ENCODE measurements at regions not wholly inside any gene's neighbourhood (a gene's known extent, or its start where the extent isn't known, plus 50 kb on each side); places are given as distances from the start of the nearest gene placed in this dataset.

GRCh38 chr1:5812295-5812694, 179.9 kb downstream of the NPHP4 start:
- ChIA-PET POLR2A (no interaction called here), RAD21 (ENCODE audit: unreplicated experiment) (no interaction called here), SMC1A (ENCODE audit: uncharacterized antibody, unreplicated experiment) (no interaction called here), CTCF (no interaction called here)
- in situ Hi-C loops (cut with MboI) = no loop called here
- no peak for FAIRE-seq
- no peak overlapping the region for H3K4me3 ChIP-seq
- 23% methylated on average over 2 of the region's 2 CpGs for WGBS (ENCODE audit: insufficient coverage, insufficient replicate concordance, low lambda C conversion rate, missing lambda C conversion rate)
- no peak overlapping the region for H3K9ac ChIP-seq (ENCODE audit: control insufficient read depth, insufficient read depth, low read length)
- H4K20me1 ChIP-seq (ENCODE audit: control insufficient read depth, insufficient read depth) = no peaks in the 10 kb centered on the region
- H3K4me2 ChIP-seq (ENCODE audit: control insufficient read depth, insufficient read depth) = no peak overlapping the region
- H3K9me3 ChIP-seq (replicated peaks; ENCODE audit: control insufficient read depth, insufficient read depth, low read length) = no peaks in the 10 kb centered on the region
- DNase-seq (ENCODE audit: low read depth, low spot score) = no peak
- no peaks in the 10 kb centered on the region for H3K79me2 ChIP-seq (ENCODE audit: control insufficient read depth, insufficient read depth, low read length)
- no peak overlapping the region for H3K27ac ChIP-seq (ENCODE audit: control insufficient read depth, insufficient read depth)
- intact Hi-C loops (cut with micrococcal nuclease; ENCODE audit: unreplicated experiment) = no loop called here
- H2AFZ ChIP-seq (ENCODE audit: control insufficient read depth, low read depth, low read length) = no peak overlapping the region
- TF ChIP-seq SP1 (IDR thresholded peaks at IDR 0.05; ENCODE audit: low read depth, low read length) (no peak), USF1 (IDR thresholded peaks at IDR 0.05; ENCODE audit: borderline replicate concordance, extremely low read length, insufficient read depth, low read depth, low read length) (no peak), CHD4 (IDR thresholded peaks at IDR 0.05) (no peak), ASH2L (IDR thresholded peaks at IDR 0.05; ENCODE audit: borderline replicate concordance, low read depth) (no peak), FOS (IDR thresholded peaks at IDR 0.05; ENCODE audit: borderline replicate concordance, extremely low read depth, insufficient read length) (no peak), RAD51 (IDR thresholded peaks at IDR 0.05) (no peak), HDGF (IDR thresholded peaks at IDR 0.05) (no peak), TCF12 (IDR thresholded peaks at IDR 0.05; ENCODE audit: low read depth, low read length) (no peak), NFYA (IDR thresholded peaks at IDR 0.05; ENCODE audit: borderline replicate concordance, low read depth, low read length) (no peak), E4F1 (IDR thresholded peaks at IDR 0.05; ENCODE audit: borderline replicate concordance, partially characterized antibody) (no peak), BCL3 (IDR thresholded peaks at IDR 0.05; ENCODE audit: borderline replicate concordance, insufficient read depth, low read depth, low read length, poor library complexity, severe bottlenecking) (no peak), RBBP5 (conservative IDR thresholded peaks at IDR 0.05) (no peak), PML (IDR thresholded peaks at IDR 0.05; ENCODE audit: low read length) (no peak), TARDBP (IDR thresholded peaks at IDR 0.05; ENCODE audit: borderline replicate concordance) (no peak), CBX3 (IDR thresholded peaks at IDR 0.05; ENCODE audit: borderline replicate concordance, low read depth) (no peak), GATAD2B (conservative IDR thresholded peaks at IDR 0.05; ENCODE audit: low read depth) (no peak), STAT3 (IDR thresholded peaks at IDR 0.05; ENCODE audit: low read depth, low read length) (no peak), USF2 (IDR thresholded peaks at IDR 0.05; ENCODE audit: borderline replicate concordance, low read depth, low read length) (no peak), CEBPB (IDR thresholded peaks at IDR 0.05; ENCODE audit: borderline replicate concordance in 1 of 2, low read depth in 2 of 2, low read length in 2 of 2) (no peak), RFX5 (IDR thresholded peaks at IDR 0.05; ENCODE audit: low read depth, low read length) (no peak)
- H3K27me3 ChIP-seq (replicated peaks in 1 of 2; ENCODE audit: control insufficient read depth in 2 of 2, insufficient read depth in 2 of 2, low read length in 1 of 2) = no peaks in the 10 kb centered on the region
- no peaks in the 10 kb centered on the region for H3K4me1 ChIP-seq (ENCODE audit: control insufficient read depth, insufficient read depth, low read length)
- no peaks in the 10 kb centered on the region for H3K36me3 ChIP-seq (ENCODE audit: control insufficient read depth in 2 of 2, insufficient read depth in 2 of 2, low read length in 1 of 2)
- BruUV-seq (replicated peaks) = no TSS peak
- no peak for ATAC-seq
